B cell (primary cell): ENCODE measurements at regions not wholly inside any gene's neighbourhood (a gene's known extent, or its start where the extent isn't known, plus 50 kb on each side); places are given as distances from the start of the nearest gene placed in this dataset.

Experiments
- ATAC-seq: fragments of 200-7000 bp; cut with Tn5 transposase; one replicate; pipeline ENCODE4 v1.10.0; 2021; ENCODE audit warnings: low read depth, mild to moderate bottlenecking, moderate number of reproducible peaks, moderate library complexity
- CTCF ChIA-PET: fragments of 350-600 bp; sonication (Branson Sonifier 250); formaldehyde crosslinking; loops from one replicate; lab custom pipeline; 2021; ENCODE audit warnings: antibody characterized with exemption, inconsistent platforms; lab: Charles Lee
- POLR2A ChIA-PET: fragments of 350-600 bp; sonication (Branson Sonifier 250); formaldehyde crosslinking; loops from one replicate; lab custom pipeline; 2021; ENCODE audit warnings: antibody characterized with exemption; lab: Charles Lee
- DNase-seq: peaks from one replicate; pipeline ENCODE4 v3.0.0; 2013
- H2AFZ ChIP-seq: 2 replicates; pipeline ENCODE4 v1.6.1; 2012; ENCODE audit warnings: mild to moderate bottlenecking, low read depth, low read length; ENCODE audit not compliant: insufficient read depth, poor library complexity, severe bottlenecking
- H3K27ac ChIP-seq, 2 donors: 1 replicate in 1 of 2; 2 replicates in 1 of 2; pipeline ENCODE4 v1.5.1; 2012 to 2013; ENCODE audit warnings: low read length in 2 of 2, mild to moderate bottlenecking in 2 of 2, moderate library complexity in 1 of 2
- H3K27me3 ChIP-seq, 4 experiments: fragments of 200-600 bp in 1 of 4; sonication (generic) in 1 of 4; replicated peaks in 1 of 4; 1 replicate in 2 of 4; 2 replicates in 2 of 4; pipeline versions ENCODE4 v1.6.1 to v1.7.0; 2013 to 2016; ENCODE audit warnings: low read length in 3 of 4, mild to moderate bottlenecking in 2 of 4, mixed read lengths in 1 of 4, moderate library complexity in 1 of 4; ENCODE audit not compliant: insufficient read depth in 4 of 4, control insufficient read depth in 3 of 4; ENCODE audit errors: control extremely low read depth in 1 of 4
- H3K36me3 ChIP-seq, 2 experiments: replicated peaks in 1 of 2; 1 replicate in 1 of 2; 2 replicates in 1 of 2; pipeline versions ENCODE4 v1.6.1 to v1.7.1; 2013; ENCODE audit warnings: low read length in 1 of 2; ENCODE audit not compliant: insufficient read depth in 2 of 2, control insufficient read depth in 1 of 2; ENCODE audit errors: control extremely low read depth in 1 of 2, extremely low read depth in 1 of 2
- H3K4me1 ChIP-seq, 2 donors: fragments of 200-600 bp in 1 of 2; sonication (generic) in 1 of 2; 1 replicate in 1 of 2; 2 replicates in 1 of 2; pipeline versions ENCODE4 v1.5.1 to v1.6.1; 2013 to 2017; ENCODE audit warnings: low read length in 2 of 2; ENCODE audit not compliant: control insufficient read depth in 2 of 2, insufficient read depth in 2 of 2
- H3K4me2 ChIP-seq: replicated peaks from 2 replicates; pipeline ENCODE3; 2012; ENCODE audit warnings: mild to moderate bottlenecking, low read depth, low read length; ENCODE audit not compliant: poor library complexity, severe bottlenecking
- H3K4me3 ChIP-seq, 5 experiments: fragments of 200-600 bp in 1 of 5; sonication (generic) in 1 of 5; 1 replicate in 3 of 5; 2 replicates in 2 of 5; pipeline versions ENCODE4 v1.5.1 to v1.7.0; 2011 to 2016; ENCODE audit warnings: low read length in 4 of 5, mild to moderate bottlenecking in 4 of 5, low read depth in 2 of 5, control low read depth in 1 of 5, moderate library complexity in 1 of 5; ENCODE audit not compliant: insufficient read depth in 1 of 5; ENCODE audit errors: control extremely low read depth in 1 of 5, extremely low read depth in 1 of 5
- H3K79me2 ChIP-seq: fragments of 200-600 bp; sonication (generic); one replicate; pipeline ENCODE4 v1.6.0; 2016; ENCODE audit warnings: low read length; ENCODE audit not compliant: control insufficient read depth, insufficient read depth
- H3K9ac ChIP-seq: fragments of 200-600 bp; sonication (generic); 2 replicates; pipeline ENCODE4 v1.6.1; 2017; ENCODE audit warnings: mild to moderate bottlenecking, low read length, moderate library complexity
- H3K9me3 ChIP-seq, 3 donors: one replicate each; pipeline versions ENCODE4 v1.6.1 to v1.7.1; 2013; ENCODE audit warnings: low read length in 2 of 3; ENCODE audit not compliant: control insufficient read depth in 2 of 3, insufficient read depth in 1 of 3; ENCODE audit errors: control extremely low read depth in 1 of 3
- H4K20me1 ChIP-seq: 2 replicates; pipeline ENCODE4 v1.6.0; 2012; ENCODE audit warnings: mild to moderate bottlenecking, low read length; ENCODE audit not compliant: insufficient read depth, control insufficient read depth, poor library complexity, severe bottlenecking
- H3K27ac Mint-ChIP-seq: one replicate; pipeline ENCODE4 v1.8.0; 2021; ENCODE audit warnings: mixed read lengths
- H3K27me3 Mint-ChIP-seq: one replicate; pipeline ENCODE4 v1.8.0; 2021; ENCODE audit warnings: mixed read lengths
- H3K4me1 Mint-ChIP-seq: one replicate; pipeline ENCODE4 v1.8.0; 2021; ENCODE audit warnings: mixed read lengths
- H3K4me3 Mint-ChIP-seq: one replicate; pipeline ENCODE4 v1.8.0; 2021; ENCODE audit warnings: mixed read lengths
- H3K9me3 Mint-ChIP-seq: one replicate; pipeline ENCODE4 v1.8.0; 2022; ENCODE audit warnings: mixed read lengths; ENCODE audit not compliant: insufficient read depth
- CTCF ChIP-seq: fragments of 200-600 bp; IDR thresholded peaks from one replicate; pipeline ENCODE4 v1.8.0; 2022; ENCODE audit warnings: antibody characterized with exemption, mild to moderate bottlenecking
- EZH2 ChIP-seq: IDR thresholded peaks from 2 replicates; pipeline ENCODE4 v1.6.1; 2012; ENCODE audit warnings: borderline replicate concordance, low read depth, mild to moderate bottlenecking, moderate library complexity, low read length; ENCODE audit not compliant: insufficient read depth, poor library complexity, severe bottlenecking
- WGBS: methylation state at CpG from one replicate; pipeline ENCODE4 v1.1.5; 2013; ENCODE audit warnings: missing lambda C conversion rate; ENCODE audit not compliant: insufficient coverage; 5-methylcytosine and 5-hydroxymethylcytosine counted together
- intact Hi-C: fragments of 100-400 bp; cut with micrococcal nuclease; formaldehyde crosslinking; loops from one replicate; pipeline ENCODE4 v1.10.0; 2022

DNA sequence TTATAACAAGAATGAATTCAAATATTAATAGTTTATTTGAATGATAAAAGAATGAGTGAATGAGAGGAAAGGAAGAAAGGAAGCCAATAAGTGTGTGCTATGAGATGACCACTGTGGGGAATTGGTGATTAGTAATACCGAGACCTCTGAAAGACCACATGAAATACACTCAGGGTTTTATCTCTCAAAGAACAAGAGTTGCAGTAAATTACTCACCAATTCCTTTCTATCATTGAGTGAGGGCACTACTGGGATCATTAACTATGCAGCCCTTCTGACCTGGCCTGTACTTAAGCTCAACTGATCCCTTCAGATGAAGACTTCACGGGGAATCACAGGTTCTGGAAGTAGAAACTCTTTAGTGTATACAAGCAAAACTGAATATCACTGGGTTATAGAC lies 1636.1 kb downstream of the SLITRK5 start:
- Histone ChIP-seq H3K9me3 (no peaks in the 10 kb centered on the region), H3K9ac (no peak overlapping the region), H3K36me3 (no peaks in the 10 kb centered on the region), H3K4me2 (no peak overlapping the region), H3K27ac (no peak overlapping the region), H3K4me3 (no peak overlapping the region), H3K27me3 (no peaks in the 10 kb centered on the region), H2AFZ (no peak overlapping the region), H4K20me1 (no peaks in the 10 kb centered on the region), H3K4me1 (no peaks in the 10 kb centered on the region), H3K79me2 (no peaks in the 10 kb centered on the region)
- Mint-ChIP-seq H3K27me3 (no peaks in the 10 kb centered on the region), H3K9me3 (peaks cover 2% of the 10 kb centered on the region), H3K4me3 (no peak overlapping the region), H3K27ac (no peak overlapping the region), H3K4me1 (no peaks in the 10 kb centered on the region)
- intact Hi-C loops, result no loop called here
- CTCF ChIA-PET, result no interaction called here
- POLR2A ChIA-PET, result no interaction called here
- ATAC-seq (no peak), DNase-seq (no peak)
- TF ChIP-seq CTCF (no peak), EZH2 (no peak)
- 100% methylated on average over 1 of the region's 2 CpGs for WGBS

GRCh38 chr13:89310943-89311672 lies 1639.9 kb downstream of the SLITRK5 start:
- no peak overlapping the region for H3K9ac ChIP-seq
- H3K4me1 ChIP-seq, result no peaks in the 10 kb centered on the region
- ChIA-PET POLR2A (no interaction called here), CTCF (no interaction called here)
- intact Hi-C loops, result no loop called here
- no peak overlapping the region for H3K27ac ChIP-seq
- no peaks in the 10 kb centered on the region for H3K36me3 ChIP-seq
- H3K27me3 ChIP-seq, result no peaks in the 10 kb centered on the region
- no peak overlapping the region for H3K4me3 ChIP-seq
- no peak overlapping the region for H3K4me2 ChIP-seq
- ATAC-seq (no peak), DNase-seq (no peak)
- H4K20me1 ChIP-seq, result no peaks in the 10 kb centered on the region
- Mint-ChIP-seq H3K27ac (no peak overlapping the region), H3K4me1 (no peaks in the 10 kb centered on the region), H3K27me3 (no peaks in the 10 kb centered on the region), H3K4me3 (no peak overlapping the region), H3K9me3 (peaks cover 2% of the 10 kb centered on the region)
- peaks cover 0 to 1% (median 0%) of the 10 kb centered on the region in 3 donors for H3K9me3 ChIP-seq
- WGBS, result no CpG with 5 or more reads among the region's 4 CpGs
- H3K79me2 ChIP-seq, result no peaks in the 10 kb centered on the region
- H2AFZ ChIP-seq, result no peak overlapping the region
- TF ChIP-seq CTCF (no peak), EZH2 (no peak)
